CD8-positive, alpha-beta memory T cell (primary cell): ENCODE measurements at regions not wholly inside any gene's neighbourhood (a gene's known extent, or its start where the extent isn't known, plus 50 kb on each side); places are given as distances from the start of the nearest gene placed in this dataset.

Experiments
- CTCF ChIA-PET: fragments of 350-600 bp; sonication (Branson Sonifier 250); formaldehyde crosslinking; loops from one replicate; lab custom pipeline; 2021; ENCODE audit warnings: antibody characterized with exemption; lab: Charles Lee
- POLR2A ChIA-PET: fragments of 350-600 bp; sonication (Branson Sonifier 250); formaldehyde crosslinking; loops from one replicate; lab custom pipeline; 2021; ENCODE audit warnings: antibody characterized with exemption; lab: Charles Lee
- DNase-seq, 5 donors: peaks; one replicate each; pipeline versions ENCODE4 v3.0.0 to v3.0.0-alpha.2; 2020 to 2022; ENCODE audit warnings: mixed read lengths in 1 of 5
- H3K27ac ChIP-seq: one replicate; pipeline ENCODE4 v1.7.0; 2013; ENCODE audit warnings: low read depth, mild to moderate bottlenecking, low read length, moderate library complexity
- H3K27me3 ChIP-seq: 2 replicates; pipeline ENCODE4 v1.7.0; 2013; ENCODE audit warnings: low read length, mild to moderate bottlenecking; ENCODE audit not compliant: insufficient read depth, poor library complexity, severe bottlenecking
- H3K36me3 ChIP-seq: 2 replicates; pipeline ENCODE4 v1.7.0; 2013; ENCODE audit warnings: mild to moderate bottlenecking, low read length, moderate library complexity; ENCODE audit not compliant: insufficient read depth
- H3K4me1 ChIP-seq: 2 replicates; pipeline ENCODE4 v1.7.0; 2013; ENCODE audit warnings: mild to moderate bottlenecking, low read length, moderate library complexity; ENCODE audit not compliant: insufficient read depth
- H3K4me3 ChIP-seq: 2 replicates; pipeline ENCODE4 v1.7.0; 2013; ENCODE audit warnings: mild to moderate bottlenecking, low read length
- H3K9me3 ChIP-seq: 2 replicates; pipeline ENCODE4 v1.7.0; 2013; ENCODE audit warnings: mild to moderate bottlenecking, low read length
- H3K27ac Mint-ChIP-seq, 8 donors: one replicate each; pipeline ENCODE4 v1.8.0; 2020 to 2021; ENCODE audit warnings: mixed read lengths in 8 of 8, mild to moderate bottlenecking in 6 of 8, inconsistent platforms in 3 of 8, moderate library complexity in 3 of 8
- H3K27me3 Mint-ChIP-seq, 2 donors: one replicate each; pipeline ENCODE4 v1.8.0; 2020 to 2021; ENCODE audit warnings: mixed read lengths in 2 of 2, mild to moderate bottlenecking in 1 of 2, moderate library complexity in 1 of 2
- H3K36me3 Mint-ChIP-seq, 3 donors: one replicate each; pipeline ENCODE4 v1.8.0; 2020 to 2021; ENCODE audit warnings: mixed read lengths in 3 of 3, inconsistent platforms in 1 of 3, mild to moderate bottlenecking in 1 of 3
- H3K4me1 Mint-ChIP-seq, 3 donors: one replicate each; pipeline ENCODE4 v1.8.0; 2020 to 2021; ENCODE audit warnings: mixed read lengths in 3 of 3, inconsistent platforms in 1 of 3, mild to moderate bottlenecking in 1 of 3
- H3K4me3 Mint-ChIP-seq, 7 donors: one replicate each; pipeline ENCODE4 v1.8.0; 2020 to 2021; ENCODE audit warnings: mixed read lengths in 7 of 7, mild to moderate bottlenecking in 6 of 7, moderate library complexity in 4 of 7, inconsistent platforms in 2 of 7
- H3K9me3 Mint-ChIP-seq, 5 donors: one replicate each; pipeline ENCODE4 v1.8.0; 2020 to 2022; ENCODE audit warnings: mixed read lengths in 5 of 5, mild to moderate bottlenecking in 3 of 5, moderate library complexity in 2 of 5, inconsistent platforms in 1 of 5

GRCh38 chr9:26694381-26695297 is 198.0 kb downstream of the CAAP1 start:
- CTCF ChIA-PET = no interaction called here
- no peak overlapping the region for H3K4me3 Mint-ChIP-seq

GRCh38 chr9:26689041-26689440 is 203.6 kb downstream of the CAAP1 start:
- CTCF ChIA-PET = no interaction called here
- Histone ChIP-seq H3K4me1 (no peaks in the 10 kb centered on the region), H3K9me3 (no peaks in the 10 kb centered on the region), H3K4me3 (no peak overlapping the region), H3K27ac (no peak overlapping the region), H3K36me3 (no peaks in the 10 kb centered on the region), H3K27me3 (no peaks in the 10 kb centered on the region)
- H3K4me3 Mint-ChIP-seq = no peak overlapping the region
- H3K27ac Mint-ChIP-seq = no peak overlapping the region
- H3K4me1 Mint-ChIP-seq = no peaks in the 10 kb centered on the region
- POLR2A ChIA-PET = no interaction called here
- DNase-seq = no peak
- H3K27me3 Mint-ChIP-seq = peaks cover 0 to 5% of the 10 kb centered on the region in 2 donors
- no peaks in the 10 kb centered on the region for H3K36me3 Mint-ChIP-seq
- H3K9me3 Mint-ChIP-seq = peaks cover 0 to 2% (median 0%) of the 10 kb centered on the region in 5 donors

More at GRCh38 chr9:26694381-26695297, 198.0 kb downstream of the CAAP1 start:
- no peak overlapping the region for H3K4me3 ChIP-seq
- Mint-ChIP-seq H3K27ac (no peak overlapping the region), H3K9me3 (peaks cover 0 to 13% (median 8%) of the 10 kb centered on the region in 5 donors), H3K36me3 (no peaks in the 10 kb centered on the region), H3K27me3 (peaks cover 0 to 2% of the 10 kb centered on the region in 2 donors), H3K4me1 (no peaks in the 10 kb centered on the region)
- POLR2A ChIA-PET = no interaction called here
- H3K36me3 ChIP-seq = no peaks in the 10 kb centered on the region
- H3K27ac ChIP-seq = no peak overlapping the region
- no peaks in the 10 kb centered on the region for H3K4me1 ChIP-seq
- DNase-seq = no peak
- H3K9me3 ChIP-seq = no peaks in the 10 kb centered on the region
- no peaks in the 10 kb centered on the region for H3K27me3 ChIP-seq

GRCh38 chr9:26687421-26687820 is 205.2 kb downstream of the CAAP1 start:
- Mint-ChIP-seq H3K9me3 (no peaks in the 10 kb centered on the region), H3K4me1 (no peaks in the 10 kb centered on the region), H3K4me3 (no peak overlapping the region), H3K36me3 (no peaks in the 10 kb centered on the region), H3K27ac (no peak overlapping the region), H3K27me3 (peaks cover 0 to 5% of the 10 kb centered on the region in 2 donors)
- no peaks in the 10 kb centered on the region for H3K27me3 ChIP-seq
- no peak for DNase-seq
- ChIA-PET POLR2A (no interaction called here), CTCF (no interaction called here)
- H3K4me1 ChIP-seq = no peaks in the 10 kb centered on the region
- H3K9me3 ChIP-seq = no peaks in the 10 kb centered on the region
- no peak overlapping the region for H3K4me3 ChIP-seq
- no peak overlapping the region for H3K27ac ChIP-seq
- no peaks in the 10 kb centered on the region for H3K36me3 ChIP-seq

GRCh38 chr9:26685818-26686217 is 206.8 kb downstream of the CAAP1 start:
- CTCF ChIA-PET = no interaction called here
- DNase-seq = no peak
- no peaks in the 10 kb centered on the region for H3K36me3 Mint-ChIP-seq

GRCh38 chr9:26684029-26684428 is 208.6 kb downstream of the CAAP1 start:
- H3K4me1 Mint-ChIP-seq = no peaks in the 10 kb centered on the region
- peaks cover 0 to 3% of the 10 kb centered on the region in 2 donors for H3K27me3 Mint-ChIP-seq
- no peak overlapping the region for H3K4me3 ChIP-seq
- POLR2A ChIA-PET = no interaction called here
- no peak overlapping the region for H3K27ac Mint-ChIP-seq
- no peaks in the 10 kb centered on the region for H3K4me1 ChIP-seq
- H3K9me3 Mint-ChIP-seq = peaks cover 0 to 4% (median 0%) of the 10 kb centered on the region in 5 donors
- H3K9me3 ChIP-seq = no peaks in the 10 kb centered on the region
- CTCF ChIA-PET = no interaction called here
- no peak overlapping the region for H3K27ac ChIP-seq
- H3K36me3 ChIP-seq = no peaks in the 10 kb centered on the region
- no peak for DNase-seq
- no peak overlapping the region for H3K4me3 Mint-ChIP-seq
- H3K27me3 ChIP-seq = no peaks in the 10 kb centered on the region
- no peaks in the 10 kb centered on the region for H3K36me3 Mint-ChIP-seq

More at GRCh38 chr9:26685818-26686217, 206.8 kb downstream of the CAAP1 start:
- H3K4me1 Mint-ChIP-seq = no peaks in the 10 kb centered on the region
- POLR2A ChIA-PET = no interaction called here
- Histone ChIP-seq H3K4me3 (no peak overlapping the region), H3K4me1 (no peaks in the 10 kb centered on the region), H3K27me3 (no peaks in the 10 kb centered on the region), H3K27ac (no peak overlapping the region), H3K36me3 (no peaks in the 10 kb centered on the region), H3K9me3 (no peaks in the 10 kb centered on the region)
- no peak overlapping the region for H3K27ac Mint-ChIP-seq
- peaks cover 0 to 5% of the 10 kb centered on the region in 2 donors for H3K27me3 Mint-ChIP-seq
- H3K9me3 Mint-ChIP-seq = peaks cover 0 to 4% (median 0%) of the 10 kb centered on the region in 5 donors
- no peak overlapping the region for H3K4me3 Mint-ChIP-seq

GRCh38 chr9:26682796-26683496 is 209.7 kb downstream of the CAAP1 start:
- ChIA-PET POLR2A (no interaction called here), CTCF (no interaction called here)
- H3K9me3 Mint-ChIP-seq = peaks cover 0 to 4% (median 0%) of the 10 kb centered on the region in 5 donors
- Histone ChIP-seq H3K4me1 (no peaks in the 10 kb centered on the region), H3K36me3 (no peaks in the 10 kb centered on the region), H3K9me3 (no peaks in the 10 kb centered on the region), H3K27ac (no peak overlapping the region), H3K27me3 (no peaks in the 10 kb centered on the region), H3K4me3 (no peak overlapping the region)
- H3K27me3 Mint-ChIP-seq = no peaks in the 10 kb centered on the region
- H3K27ac Mint-ChIP-seq = no peak overlapping the region
- no peak overlapping the region for H3K4me3 Mint-ChIP-seq
- H3K4me1 Mint-ChIP-seq = no peaks in the 10 kb centered on the region
- no peak for DNase-seq
- H3K36me3 Mint-ChIP-seq = no peaks in the 10 kb centered on the region

- Mint-ChIP-seq H3K4me3 (no peak overlapping the region), H3K27ac (no peak overlapping the region), H3K9me3 (peaks cover 0 to 4% (median 0%) of the 10 kb centered on the region in 5 donors), H3K36me3 (no peaks in the 10 kb centered on the region), H3K27me3 (no peaks in the 10 kb centered on the region), H3K4me1 (no peaks in the 10 kb centered on the region)
- no peaks in the 10 kb centered on the region for H3K36me3 ChIP-seq
- ChIA-PET CTCF (no interaction called here), POLR2A (no interaction called here)
- DNase-seq = no peak
- H3K27ac ChIP-seq = no peak overlapping the region
- H3K4me1 ChIP-seq = no peaks in the 10 kb centered on the region
- no peak overlapping the region for H3K4me3 ChIP-seq
- no peaks in the 10 kb centered on the region for H3K9me3 ChIP-seq
- H3K27me3 ChIP-seq = no peaks in the 10 kb centered on the region
Observed at GRCh38 chr9:26682041-26682440, 210.6 kb downstream of the CAAP1 start.
